ENCODE measurements at regions not wholly inside any gene's neighbourhood (a gene's known extent, or its start where the extent isn't known, plus 50 kb on each side); places are given as distances from the start of the nearest gene placed in this dataset.
A peak's percentile ranks its signal among the peaks of the same experiment; 100 is the strongest.
"Not testable (repeated sequence)": the region's sequence is repeated elsewhere in the genome, so short reads cannot be mapped to it uniquely, and the experiment has no call there.

DNA sequence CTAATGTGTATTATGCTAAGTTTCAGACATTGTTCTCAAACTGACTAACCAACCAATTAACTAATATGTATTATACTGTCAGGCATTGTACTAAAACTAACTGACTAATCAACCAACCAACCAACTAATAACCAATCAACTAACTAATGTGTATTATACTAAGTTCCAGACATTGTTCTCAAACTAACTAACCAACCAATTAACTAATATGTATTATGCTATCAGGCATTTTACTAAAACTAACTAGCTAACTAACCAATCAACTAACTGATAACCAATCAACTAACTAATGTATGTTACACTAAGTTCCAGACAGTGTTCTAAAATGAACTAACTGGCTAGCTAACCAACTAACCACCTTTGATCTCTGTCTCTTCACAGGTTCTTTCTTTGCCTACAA is 152.3 kb downstream of the SUDS3 start:
- ATAC-seq (no peak), DNase-seq (no peak)
- intact Hi-C loops (cut with DNase I, micrococcal nuclease) = no loop called here

DNA sequence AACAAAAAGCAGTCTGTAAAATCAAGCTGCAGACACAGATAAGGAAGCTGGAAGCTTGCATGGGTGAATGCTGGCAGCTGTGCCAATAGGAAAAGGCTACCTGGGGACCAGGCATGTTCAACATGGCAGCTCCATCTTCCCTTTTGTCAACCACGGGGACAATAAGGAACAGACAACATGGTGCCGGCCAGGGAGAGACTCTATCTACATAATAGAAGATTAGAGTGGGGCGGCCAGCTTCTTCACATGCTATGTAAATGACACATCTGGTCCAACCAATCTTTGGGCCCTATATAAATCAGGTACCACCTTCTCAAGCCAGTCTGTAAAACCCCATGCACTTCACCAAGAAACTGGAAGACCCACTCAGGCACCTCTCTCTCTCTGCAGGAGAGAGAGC is 157.6 kb downstream of the SUDS3 start:
- ATAC-seq = no peak
- no peak for DNase-seq
- intact Hi-C loops (cut with DNase I, micrococcal nuclease) = no loop called here

- intact Hi-C loops (cut with DNase I, micrococcal nuclease) = no loop called here
- DNase-seq = no peak
- ATAC-seq = no peak
Observed at GRCh38 chr12:118536306-118536906, 160.1 kb downstream of the SUDS3 start.

GRCh38 chr12:118537481-118537917 is 161.1 kb downstream of the SUDS3 start:
- DNase-seq (peak in 1 of 2 donors; percentile 44), ATAC-seq (peak; percentile 17)
- intact Hi-C loops (cut with DNase I, micrococcal nuclease) = no loop called here

DNA sequence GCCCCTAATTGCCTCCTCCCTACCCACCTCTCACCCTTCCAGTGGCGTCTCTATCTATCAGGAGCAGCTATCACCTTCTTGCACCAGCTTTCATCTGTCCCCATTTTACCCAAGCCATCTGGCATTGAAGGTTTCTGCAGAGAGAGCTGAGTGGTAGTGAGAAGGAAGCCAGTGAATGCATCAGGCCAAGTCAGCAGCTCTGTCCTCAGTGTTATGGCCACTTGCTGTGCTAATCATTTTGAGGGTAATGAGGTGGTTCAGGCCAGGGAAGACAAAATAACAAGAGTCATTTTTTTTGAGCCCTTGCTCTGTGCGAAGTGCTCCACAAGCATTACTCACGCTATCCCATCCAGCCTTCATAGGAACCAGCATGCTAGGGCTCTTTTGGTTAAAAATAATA is 164.7 kb downstream of the SUDS3 start:
- no peak for ATAC-seq
- intact Hi-C loops (cut with DNase I, micrococcal nuclease) = no loop called here
- no peak for DNase-seq

DNA sequence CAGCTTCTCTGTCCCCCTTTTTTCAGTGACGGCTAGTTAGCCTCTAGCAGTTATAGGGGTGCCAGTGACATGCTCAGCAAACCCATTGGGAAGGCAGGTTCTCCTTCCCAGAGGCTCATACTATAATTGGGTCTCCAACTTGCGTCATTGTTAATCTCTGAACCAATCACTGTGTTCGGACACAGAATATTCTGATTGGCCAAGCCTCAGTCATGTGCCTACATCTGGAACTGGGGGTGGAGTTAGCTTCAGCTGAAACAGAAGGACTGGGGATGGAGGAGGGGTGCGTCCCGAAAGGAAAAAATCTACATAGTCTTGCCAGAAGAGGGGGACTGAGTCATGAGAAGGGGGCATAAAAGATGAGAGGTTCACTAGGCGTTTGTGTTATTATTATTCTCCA is 165.6 kb downstream of the SUDS3 start:
- no peak for DNase-seq
- intact Hi-C loops (cut with DNase I, micrococcal nuclease) = no loop called here
- ATAC-seq = no peak

DNA sequence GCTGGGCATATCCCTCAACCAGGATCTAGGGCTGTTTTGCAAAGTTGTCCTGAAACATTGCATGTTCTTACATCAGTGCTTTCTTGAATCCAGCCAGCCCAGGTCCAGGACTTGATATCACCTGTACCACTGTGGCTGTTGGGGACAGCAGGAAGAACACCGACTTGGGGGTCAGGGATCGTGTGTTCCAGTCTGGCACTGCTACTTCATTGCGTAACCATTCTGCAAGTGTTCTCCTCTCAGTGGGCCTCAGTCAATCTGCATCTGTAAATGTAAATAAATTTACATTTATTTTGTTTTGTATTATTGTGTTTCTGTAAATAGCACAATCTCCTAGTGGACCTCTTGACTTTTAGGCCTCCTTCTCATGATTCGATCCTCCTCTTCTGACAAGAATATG is 167.3 kb downstream of the SUDS3 start:
- ATAC-seq = no peak
- intact Hi-C loops (cut with DNase I, micrococcal nuclease) = no loop called here
- no peak for DNase-seq

- DNase-seq (no peak), ATAC-seq (no peak)
- intact Hi-C loops (cut with DNase I, micrococcal nuclease) = no loop called here
Observed at GRCh38 chr12:118544569-118544968, 168.2 kb downstream of the SUDS3 start.

- intact Hi-C loops (cut with DNase I, micrococcal nuclease); DNase-seq; ATAC-seq: not testable (repeated sequence)
Observed at GRCh38 chr12:118547606-118548005, 171.3 kb downstream of the SUDS3 start.

- DNase-seq (no peak), ATAC-seq (no peak)
- intact Hi-C loops (cut with DNase I, micrococcal nuclease) = no loop called here
Observed at GRCh38 chr12:118548887-118549509, 172.6 kb downstream of the SUDS3 start.

GRCh38 chr12:118549510-118549980 is 173.2 kb downstream of the SUDS3 start:
- DNase-seq (no peak), ATAC-seq (no peak)
- intact Hi-C loops (cut with DNase I, micrococcal nuclease) = no loop called here

GRCh38 chr12:118553856-118554504 is 177.6 kb downstream of the SUDS3 start:
- ATAC-seq = no peak
- no peak for DNase-seq
- intact Hi-C loops (cut with DNase I, micrococcal nuclease) = no loop called here

GRCh38 chr12:118558941-118559340 is 182.6 kb downstream of the SUDS3 start:
- DNase-seq (no peak), ATAC-seq (no peak)
- intact Hi-C loops (cut with DNase I, micrococcal nuclease) = no loop called here

DNA sequence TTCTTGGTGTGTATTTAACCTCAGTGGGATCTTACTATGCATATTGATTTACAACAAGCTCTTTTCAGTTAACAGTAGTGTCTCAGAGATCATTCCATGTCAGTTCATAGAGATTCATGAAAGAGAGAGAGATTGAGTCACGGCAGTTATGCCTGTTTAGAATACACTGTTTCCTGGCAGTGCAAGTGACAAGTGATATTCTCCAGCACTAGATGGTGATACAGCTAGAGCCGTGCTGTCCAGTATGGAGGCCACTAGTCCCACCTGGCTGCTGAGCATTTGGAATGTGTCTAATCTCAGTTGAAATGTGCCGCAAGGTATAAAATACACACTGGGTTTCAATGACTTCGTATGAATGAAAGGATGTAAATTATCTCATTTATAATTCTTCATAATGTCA is 184.4 kb downstream of the SUDS3 start:
- ATAC-seq (no peak), DNase-seq (no peak)
- intact Hi-C loops (cut with DNase I, micrococcal nuclease) = no loop called here

DNA sequence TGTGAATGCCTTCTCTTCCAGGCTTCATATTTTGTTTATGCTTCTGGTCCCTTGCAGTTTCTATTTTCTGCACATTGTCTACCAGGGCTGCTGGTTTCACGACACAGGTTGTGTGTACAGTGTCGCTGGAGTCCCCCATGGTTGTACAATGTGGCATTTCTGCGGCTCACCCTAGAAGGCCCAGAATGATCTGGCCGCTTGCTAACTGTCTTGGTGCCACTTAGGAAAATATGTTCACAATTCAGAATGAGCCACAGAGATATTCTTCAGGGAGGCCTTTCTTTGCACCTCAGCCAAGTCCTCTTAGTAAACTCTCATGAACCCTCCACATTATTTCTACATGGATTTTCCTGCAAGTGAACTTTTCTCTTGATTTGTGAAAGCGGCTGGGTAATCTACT is 195.4 kb downstream of the SUDS3 start:
- no peak for DNase-seq
- intact Hi-C loops (cut with DNase I, micrococcal nuclease) = no loop called here
- no peak for ATAC-seq

DNA sequence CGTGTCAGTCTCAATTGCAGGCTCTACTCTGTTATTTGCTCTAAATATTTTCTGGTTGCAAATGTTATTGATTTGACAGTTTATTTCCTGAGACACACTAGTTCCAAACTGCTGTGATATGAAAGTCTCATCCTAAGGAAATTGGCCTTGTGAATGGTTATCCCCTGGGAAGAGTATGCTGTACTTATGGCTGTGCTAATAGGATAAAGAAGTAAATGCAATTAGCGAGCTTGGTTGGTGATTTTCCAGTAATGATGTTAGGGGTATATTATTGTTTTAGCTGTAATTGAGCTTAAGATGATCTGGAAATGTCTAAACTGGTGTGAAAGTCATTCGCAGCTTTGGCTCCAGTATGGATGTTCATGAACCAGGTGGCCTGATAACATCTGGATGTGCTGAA is 197.9 kb downstream of the SUDS3 start:
- intact Hi-C loops (cut with DNase I, micrococcal nuclease) = no loop called here
- no peak for ATAC-seq

GRCh38 chr12:118575730-118576129 is 199.4 kb downstream of the SUDS3 start:
- intact Hi-C loops (cut with DNase I, micrococcal nuclease) = no loop called here
- ATAC-seq (no peak), DNase-seq (no peak)

More for the DNA sequence above, 197.9 kb downstream of the SUDS3 start:
- DNase-seq = no peak

DNA sequence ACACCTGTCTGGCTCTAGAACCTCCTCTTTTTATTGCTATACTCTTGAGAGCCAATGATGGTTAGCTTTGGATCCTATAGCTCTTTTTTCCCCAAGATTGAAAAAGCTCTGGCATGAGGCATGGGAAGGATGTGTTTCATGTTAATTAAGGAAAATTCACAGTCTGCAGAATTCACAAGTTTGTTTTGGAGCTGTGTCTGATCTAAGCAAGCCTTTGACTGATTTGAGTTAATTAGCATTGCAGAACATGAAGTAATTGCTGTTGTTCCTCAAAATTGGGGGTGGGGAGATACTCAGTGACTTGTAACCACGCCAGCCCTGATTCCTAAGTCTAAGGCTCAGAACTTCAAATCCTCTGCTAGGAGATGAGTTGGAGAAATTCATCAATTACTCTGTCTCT is 205.0 kb downstream of the SUDS3 start:
- intact Hi-C loops (cut with DNase I, micrococcal nuclease) = no loop called here
- no peak for ATAC-seq
- DNase-seq = no peak

GRCh38 chr12:118582863-118583262 is 206.5 kb downstream of the SUDS3 start:
- no peak for DNase-seq
- ATAC-seq = no peak
- intact Hi-C loops (cut with DNase I, micrococcal nuclease) = no loop called here

- no peak for ATAC-seq
- intact Hi-C loops (cut with DNase I, micrococcal nuclease) = no loop called here
- DNase-seq = no peak
Observed at GRCh38 chr12:118586433-118586832, 210.1 kb downstream of the SUDS3 start.
